ENCODE measurements at regions not wholly inside any gene's neighbourhood (a gene's known extent, or its start where the extent isn't known, plus 50 kb on each side); places are given as distances from the start of the nearest gene placed in this dataset.

DNA sequence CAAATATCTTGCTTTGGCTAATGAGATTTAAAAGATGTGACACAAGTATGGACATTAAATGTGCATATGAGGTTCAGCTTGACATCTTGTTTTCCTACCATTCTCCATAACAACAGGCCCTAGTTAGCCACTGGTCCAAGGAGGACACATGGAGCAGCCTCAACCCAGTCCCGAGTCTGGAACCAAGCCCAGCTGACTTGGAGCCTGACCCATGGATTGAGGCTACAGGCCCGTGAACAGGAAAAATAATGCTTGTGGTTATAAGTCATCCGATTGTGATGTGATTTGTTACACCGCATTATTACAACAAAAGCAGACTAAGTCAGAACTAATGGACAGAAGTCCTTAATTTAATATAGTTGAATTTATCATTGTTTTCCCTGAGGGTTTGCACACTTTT, 123.2 kb upstream of the BANK1 start:
- Histone ChIP-seq H3K9ac (ENCODE audit: low read length) (no peak overlapping the region), H3K4me3 (ENCODE audit: low read length) (no peak overlapping the region), H4K20me1 (ENCODE audit: insufficient read depth, low read depth, low read length) (no peaks in the 10 kb centered on the region), H3K79me2 (ENCODE audit: low read length) (no peaks in the 10 kb centered on the region), H3K9me3 (ENCODE audit: low read length) (no peaks in the 10 kb centered on the region), H3K4me1 (ENCODE audit: low read length) (no peaks in the 10 kb centered on the region), H3K27ac (ENCODE audit: low read length) (no peak overlapping the region), H3K27me3 (ENCODE audit: low read length) (no peaks in the 10 kb centered on the region), H3K36me3 (ENCODE audit: insufficient read depth, low read length) (no peaks in the 10 kb centered on the region), H3K9me2 (replicated peaks; ENCODE audit: insufficient read depth, low read length) (no peaks in the 10 kb centered on the region), H3K4me2 (ENCODE audit: low read depth, low read length, poor library complexity, severe bottlenecking) (no peak overlapping the region), H2AFZ (ENCODE audit: low read length) (no peak overlapping the region)
- no peak for DNase-seq

DNA sequence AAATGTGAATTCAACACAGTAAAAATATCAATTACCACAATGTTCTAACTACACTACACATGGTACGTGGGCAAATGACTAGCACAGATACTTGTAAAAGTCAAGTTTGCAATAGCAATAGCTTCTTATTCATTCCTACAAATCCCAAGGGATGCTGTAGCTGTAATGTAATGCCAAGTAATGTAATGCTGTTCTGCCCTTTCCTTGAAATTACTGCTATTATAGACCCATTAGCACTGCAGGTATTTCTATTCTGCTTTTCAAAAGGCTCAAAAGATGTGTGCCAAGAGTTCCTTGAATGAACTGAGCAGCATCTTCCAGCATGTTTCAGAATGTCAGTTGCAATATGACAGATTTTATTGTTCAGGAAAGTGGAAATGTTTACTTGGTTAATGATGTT, 129.9 kb upstream of the BANK1 start:
- Histone ChIP-seq H3K9me2 (replicated peaks; ENCODE audit: insufficient read depth, low read length) (no peaks in the 10 kb centered on the region), H2AFZ (ENCODE audit: low read length) (no peak overlapping the region), H3K4me1 (ENCODE audit: low read length) (no peaks in the 10 kb centered on the region), H3K9ac (ENCODE audit: low read length) (no peak overlapping the region), H3K27me3 (ENCODE audit: low read length) (no peaks in the 10 kb centered on the region), H3K9me3 (ENCODE audit: low read length) (no peaks in the 10 kb centered on the region), H3K79me2 (ENCODE audit: low read length) (no peaks in the 10 kb centered on the region), H3K4me3 (ENCODE audit: low read length) (no peak overlapping the region), H3K36me3 (ENCODE audit: insufficient read depth, low read length) (no peaks in the 10 kb centered on the region), H3K4me2 (ENCODE audit: low read depth, low read length, poor library complexity, severe bottlenecking) (no peak overlapping the region), H3K27ac (ENCODE audit: low read length) (no peak overlapping the region), H4K20me1 (ENCODE audit: insufficient read depth, low read depth, low read length) (no peaks in the 10 kb centered on the region)
- DNase-seq: no peak

GRCh38 chr4:101655857-101656256, 134.7 kb upstream of the BANK1 start:
- Histone ChIP-seq H3K27ac (ENCODE audit: low read length) (no peak overlapping the region), H2AFZ (ENCODE audit: low read length) (no peak overlapping the region), H3K79me2 (ENCODE audit: low read length) (no peaks in the 10 kb centered on the region), H3K4me3 (ENCODE audit: low read length) (no peak overlapping the region), H3K9ac (ENCODE audit: low read length) (no peak overlapping the region), H3K27me3 (ENCODE audit: low read length) (no peaks in the 10 kb centered on the region), H3K4me1 (ENCODE audit: low read length) (no peaks in the 10 kb centered on the region), H3K4me2 (ENCODE audit: low read depth, low read length, poor library complexity, severe bottlenecking) (no peak overlapping the region), H3K9me2 (replicated peaks; ENCODE audit: insufficient read depth, low read length) (no peaks in the 10 kb centered on the region), H3K9me3 (ENCODE audit: low read length) (no peaks in the 10 kb centered on the region), H3K36me3 (ENCODE audit: insufficient read depth, low read length) (no peaks in the 10 kb centered on the region), H4K20me1 (ENCODE audit: insufficient read depth, low read depth, low read length) (no peaks in the 10 kb centered on the region)
- no peak for DNase-seq

- H3K36me3 ChIP-seq (ENCODE audit: insufficient read depth, low read length): no peaks in the 10 kb centered on the region
- H3K4me3 ChIP-seq (ENCODE audit: low read length): no peak overlapping the region
- no peak overlapping the region for H3K27ac ChIP-seq (ENCODE audit: low read length)
- no peaks in the 10 kb centered on the region for H3K79me2 ChIP-seq (ENCODE audit: low read length)
- H4K20me1 ChIP-seq (ENCODE audit: insufficient read depth, low read depth, low read length): no peaks in the 10 kb centered on the region
- no peak overlapping the region for H3K9ac ChIP-seq (ENCODE audit: low read length)
- no peak overlapping the region for H3K4me2 ChIP-seq (ENCODE audit: low read depth, low read length, poor library complexity, severe bottlenecking)
- no peak for DNase-seq
- H3K4me1 ChIP-seq (ENCODE audit: low read length): no peaks in the 10 kb centered on the region
- H3K27me3 ChIP-seq (ENCODE audit: low read length): no peaks in the 10 kb centered on the region
- no peaks in the 10 kb centered on the region for H3K9me2 ChIP-seq (replicated peaks; ENCODE audit: insufficient read depth, low read length)
- H3K9me3 ChIP-seq (ENCODE audit: low read length): no peaks in the 10 kb centered on the region
- no peak overlapping the region for H2AFZ ChIP-seq (ENCODE audit: low read length)
Measured at GRCh38 chr4:101655005-101655404, 135.5 kb upstream of the BANK1 start.

- no peaks in the 10 kb centered on the region for H3K27me3 ChIP-seq (ENCODE audit: low read length)
- no peaks in the 10 kb centered on the region for H3K79me2 ChIP-seq (ENCODE audit: low read length)
- no peaks in the 10 kb centered on the region for H4K20me1 ChIP-seq (ENCODE audit: insufficient read depth, low read depth, low read length)
- no peak overlapping the region for H3K27ac ChIP-seq (ENCODE audit: low read length)
- H3K4me3 ChIP-seq (ENCODE audit: low read length): no peak overlapping the region
- H2AFZ ChIP-seq (ENCODE audit: low read length): no peak overlapping the region
- H3K36me3 ChIP-seq (ENCODE audit: insufficient read depth, low read length): no peaks in the 10 kb centered on the region
- H3K4me2 ChIP-seq (ENCODE audit: low read depth, low read length, poor library complexity, severe bottlenecking): no peak overlapping the region
- H3K9ac ChIP-seq (ENCODE audit: low read length): no peak overlapping the region
- no peaks in the 10 kb centered on the region for H3K4me1 ChIP-seq (ENCODE audit: low read length)
- H3K9me3 ChIP-seq (ENCODE audit: low read length): no peaks in the 10 kb centered on the region
- H3K9me2 ChIP-seq (replicated peaks; ENCODE audit: insufficient read depth, low read length): no peaks in the 10 kb centered on the region
- DNase-seq: no peak
Measured at GRCh38 chr4:101651778-101652177, 138.8 kb upstream of the BANK1 start.

DNA sequence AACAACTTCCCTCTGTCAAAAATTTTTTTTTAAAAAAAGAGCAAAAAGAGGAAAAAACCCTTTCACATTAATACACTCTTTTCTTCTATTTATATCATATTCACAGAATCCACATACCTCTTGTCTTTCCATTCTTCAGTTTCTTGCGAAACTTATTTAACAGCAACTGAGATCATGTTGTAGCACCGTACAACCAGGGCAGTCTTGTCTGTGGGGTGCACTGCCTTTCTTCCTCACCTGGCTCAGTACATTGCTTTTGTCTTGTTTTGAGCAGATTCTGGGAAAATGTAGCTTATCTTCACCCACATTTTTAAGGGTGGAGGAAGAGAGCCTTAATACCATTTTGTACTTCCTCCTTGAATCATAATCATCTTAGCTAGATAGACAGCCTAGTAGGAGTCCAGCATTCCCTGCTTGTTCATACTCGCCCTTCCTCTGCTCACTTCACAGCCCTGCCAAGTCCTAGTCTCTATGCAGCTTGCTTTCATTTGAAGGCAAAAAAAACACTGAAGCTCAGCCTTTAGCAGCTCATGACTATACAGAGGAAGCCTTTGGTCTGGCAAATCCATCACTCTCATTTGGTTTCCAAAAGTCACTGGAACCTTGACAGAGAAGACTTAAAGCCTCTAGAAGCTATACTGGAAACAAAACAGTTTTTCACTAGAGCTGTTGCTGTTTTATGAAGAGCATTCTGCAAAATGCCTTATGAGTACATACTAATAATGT, 140.6 kb upstream of the BANK1 start:
- no peaks in the 10 kb centered on the region for H3K9me2 ChIP-seq (replicated peaks; ENCODE audit: insufficient read depth, low read length)
- no peak for DNase-seq
- H3K9me3 ChIP-seq (ENCODE audit: low read length): no peaks in the 10 kb centered on the region
- H3K36me3 ChIP-seq (ENCODE audit: insufficient read depth, low read length): no peaks in the 10 kb centered on the region
- no peak overlapping the region for H3K4me3 ChIP-seq (ENCODE audit: low read length)
- no peak overlapping the region for H3K9ac ChIP-seq (ENCODE audit: low read length)
- no peak overlapping the region for H2AFZ ChIP-seq (ENCODE audit: low read length)
- no peaks in the 10 kb centered on the region for H3K4me1 ChIP-seq (ENCODE audit: low read length)
- H3K4me2 ChIP-seq (ENCODE audit: low read depth, low read length, poor library complexity, severe bottlenecking): no peak overlapping the region
- H3K27me3 ChIP-seq (ENCODE audit: low read length): no peaks in the 10 kb centered on the region
- H4K20me1 ChIP-seq (ENCODE audit: insufficient read depth, low read depth, low read length): no peaks in the 10 kb centered on the region
- H3K27ac ChIP-seq (ENCODE audit: low read length): no peak overlapping the region
- no peaks in the 10 kb centered on the region for H3K79me2 ChIP-seq (ENCODE audit: low read length)

- Histone ChIP-seq H3K36me3 (ENCODE audit: insufficient read depth, low read length) (no peaks in the 10 kb centered on the region), H3K9me3 (ENCODE audit: low read length) (no peaks in the 10 kb centered on the region), H3K9me2 (replicated peaks; ENCODE audit: insufficient read depth, low read length) (no peaks in the 10 kb centered on the region), H3K79me2 (ENCODE audit: low read length) (no peaks in the 10 kb centered on the region), H3K4me1 (ENCODE audit: low read length) (no peaks in the 10 kb centered on the region), H3K27me3 (ENCODE audit: low read length) (no peaks in the 10 kb centered on the region), H4K20me1 (ENCODE audit: insufficient read depth, low read depth, low read length) (no peaks in the 10 kb centered on the region), H3K27ac (ENCODE audit: low read length) (no peak overlapping the region), H3K9ac (ENCODE audit: low read length) (no peak overlapping the region), H2AFZ (ENCODE audit: low read length) (no peak overlapping the region), H3K4me2 (ENCODE audit: low read depth, low read length, poor library complexity, severe bottlenecking) (no peak overlapping the region), H3K4me3 (ENCODE audit: low read length) (no peak overlapping the region)
- DNase-seq: no peak
Measured at GRCh38 chr4:101647710-101648034, 142.9 kb upstream of the BANK1 start.

GRCh38 chr4:101644516-101644915, 146.0 kb upstream of the BANK1 start:
- no peaks in the 10 kb centered on the region for H3K9me2 ChIP-seq (replicated peaks; ENCODE audit: insufficient read depth, low read length)
- H3K27ac ChIP-seq (ENCODE audit: low read length): no peak overlapping the region
- H3K9ac ChIP-seq (ENCODE audit: low read length): no peak overlapping the region
- no peak overlapping the region for H2AFZ ChIP-seq (ENCODE audit: low read length)
- H3K27me3 ChIP-seq (ENCODE audit: low read length): no peaks in the 10 kb centered on the region
- no peaks in the 10 kb centered on the region for H3K79me2 ChIP-seq (ENCODE audit: low read length)
- no peak overlapping the region for H3K4me3 ChIP-seq (ENCODE audit: low read length)
- no peak for DNase-seq
- H4K20me1 ChIP-seq (ENCODE audit: insufficient read depth, low read depth, low read length): no peaks in the 10 kb centered on the region
- no peaks in the 10 kb centered on the region for H3K36me3 ChIP-seq (ENCODE audit: insufficient read depth, low read length)
- H3K9me3 ChIP-seq (ENCODE audit: low read length): no peaks in the 10 kb centered on the region
- no peaks in the 10 kb centered on the region for H3K4me1 ChIP-seq (ENCODE audit: low read length)
- no peak overlapping the region for H3K4me2 ChIP-seq (ENCODE audit: low read depth, low read length, poor library complexity, severe bottlenecking)
